ENCODE measurements at regions not wholly inside any gene's neighbourhood (a gene's known extent, or its start where the extent isn't known, plus 50 kb on each side); places are given as distances from the start of the nearest gene placed in this dataset.

- no peak overlapping the region for H3K4me3 ChIP-seq
- DNase-seq (no peak), FAIRE-seq (no peak), ATAC-seq (peak in 1 of 4 donors; percentile 61)
- H3K9me3 ChIP-seq: no peaks in the 10 kb centered on the region
- intact Hi-C loops (cut with DNase I): no loop called here
- no peak for TF ChIP-seq CTCF (IDR thresholded peaks at IDR 0.05)
- no peak overlapping the region for H3K27ac ChIP-seq
- 17 to 26% methylated on average over 6 of the region's 6 CpGs for WGBS, 2 donors
- no peaks in the 10 kb centered on the region for H3K27me3 ChIP-seq
- no peaks in the 10 kb centered on the region for H3K4me1 ChIP-seq
- H3K36me3 ChIP-seq: no peaks in the 10 kb centered on the region
Observed at GRCh38 chr10:36650274-36650673, 475.1 kb upstream of the ANKRD30A start.

DNA sequence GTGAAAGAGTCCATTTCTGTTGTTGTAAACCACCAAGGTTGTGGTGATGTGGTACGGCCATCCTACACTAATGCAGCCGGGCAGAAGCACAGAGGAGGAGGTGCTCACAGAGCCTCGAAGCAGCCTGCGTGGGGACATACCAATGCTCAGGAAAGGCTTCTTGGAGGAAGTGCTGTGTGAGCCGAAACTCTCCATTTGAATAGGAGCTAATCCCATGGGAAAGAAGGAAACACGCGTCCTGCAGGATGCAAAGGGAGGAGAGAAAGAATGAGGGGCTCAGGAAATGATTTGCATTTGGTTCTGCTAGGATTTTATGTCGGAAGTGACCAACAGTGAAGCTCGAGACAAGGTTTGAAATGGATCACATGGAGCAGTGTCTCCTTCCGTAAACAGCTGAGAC is 477.9 kb upstream of the ANKRD30A start:
- intact Hi-C loops (cut with DNase I): no loop called here
- WGBS, 2 donors: 72 to 81% methylated on average over 10 of the region's 10 CpGs
- FAIRE-seq (no peak), ATAC-seq (no peak), DNase-seq (no peak)
- no peaks in the 10 kb centered on the region for H3K9me3 ChIP-seq
- H3K4me1 ChIP-seq: no peaks in the 10 kb centered on the region
- no peaks in the 10 kb centered on the region for H3K36me3 ChIP-seq
- H3K27me3 ChIP-seq: no peaks in the 10 kb centered on the region
- TF ChIP-seq CTCF (IDR thresholded peaks at IDR 0.05): no peak
- H3K27ac ChIP-seq: no peak overlapping the region
- H3K4me3 ChIP-seq: no peak overlapping the region

DNA sequence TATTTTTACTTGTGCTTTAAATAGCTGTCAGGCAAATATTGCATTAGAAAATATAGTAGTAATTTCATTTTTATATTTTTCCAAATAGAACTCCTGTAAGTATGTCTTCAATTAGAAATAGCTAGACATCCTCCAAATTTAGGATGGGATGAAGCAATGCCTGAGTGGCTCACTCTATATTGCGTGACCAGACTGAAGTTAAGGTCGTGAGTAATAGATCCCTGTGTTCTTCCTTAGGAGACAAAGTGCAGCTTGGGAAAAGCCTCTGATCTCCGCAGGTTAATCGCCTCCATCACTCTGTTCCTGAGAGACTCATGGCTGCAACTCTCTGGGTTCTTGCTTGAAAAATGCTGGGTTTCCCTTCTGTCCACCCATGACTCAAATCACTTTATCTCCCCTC is 484.8 kb upstream of the ANKRD30A start:
- DNase-seq (no peak), ATAC-seq (no peak), FAIRE-seq (no peak)
- 67 to 68% methylated on average over 4 of the region's 4 CpGs for WGBS, 2 donors
- Histone ChIP-seq H3K27me3 (no peaks in the 10 kb centered on the region), H3K36me3 (no peaks in the 10 kb centered on the region), H3K4me3 (no peak overlapping the region), H3K4me1 (no peaks in the 10 kb centered on the region), H3K9me3 (no peaks in the 10 kb centered on the region), H3K27ac (no peak overlapping the region)
- intact Hi-C loops (cut with DNase I): no loop called here
- TF ChIP-seq CTCF (IDR thresholded peaks at IDR 0.05): no peak

DNA sequence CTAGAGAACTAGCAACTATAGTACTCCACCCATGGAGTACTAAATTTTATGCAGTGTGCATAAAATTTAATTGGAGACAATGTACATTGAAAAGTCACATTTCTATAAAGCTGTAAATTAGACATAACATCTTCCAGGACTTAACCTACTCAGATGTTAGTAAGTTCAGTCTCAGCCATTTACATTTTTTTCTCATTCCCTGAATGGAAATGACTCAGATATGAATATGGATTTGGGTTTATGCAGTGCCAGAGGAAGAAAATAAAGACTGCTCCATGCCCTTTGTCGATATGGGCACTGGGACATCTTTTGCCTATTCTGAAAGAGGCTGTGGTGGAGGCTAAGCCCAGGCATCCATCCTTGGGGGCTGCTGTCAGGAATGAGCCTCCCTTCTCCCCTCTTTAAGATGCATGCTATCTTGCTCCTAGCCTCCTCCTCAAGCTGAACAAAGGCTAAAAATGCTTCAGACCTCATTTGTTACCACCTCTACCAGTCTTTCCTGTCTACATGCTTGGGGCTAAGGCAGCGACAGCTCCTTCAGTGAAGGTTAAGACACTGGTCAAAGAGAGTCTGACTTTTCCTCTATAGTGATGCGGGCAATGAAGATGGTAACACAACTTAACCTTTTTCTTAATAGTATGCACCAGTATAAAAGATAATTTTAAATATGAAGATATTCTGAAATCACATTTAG is 486.8 kb upstream of the ANKRD30A start:
- Histone ChIP-seq H3K4me1 (no peaks in the 10 kb centered on the region), H3K27ac (no peak overlapping the region), H3K36me3 (no peaks in the 10 kb centered on the region), H3K9me3 (no peaks in the 10 kb centered on the region), H3K4me3 (no peak overlapping the region), H3K27me3 (no peaks in the 10 kb centered on the region)
- DNase-seq: no peak
- no peak for TF ChIP-seq CTCF (IDR thresholded peaks at IDR 0.05)
- WGBS, 2 donors: 89 to 96% methylated on average over 3 of the region's 3 CpGs
- FAIRE-seq: no peak
- intact Hi-C loops (cut with DNase I): no loop called here
- ATAC-seq: no peak

DNA sequence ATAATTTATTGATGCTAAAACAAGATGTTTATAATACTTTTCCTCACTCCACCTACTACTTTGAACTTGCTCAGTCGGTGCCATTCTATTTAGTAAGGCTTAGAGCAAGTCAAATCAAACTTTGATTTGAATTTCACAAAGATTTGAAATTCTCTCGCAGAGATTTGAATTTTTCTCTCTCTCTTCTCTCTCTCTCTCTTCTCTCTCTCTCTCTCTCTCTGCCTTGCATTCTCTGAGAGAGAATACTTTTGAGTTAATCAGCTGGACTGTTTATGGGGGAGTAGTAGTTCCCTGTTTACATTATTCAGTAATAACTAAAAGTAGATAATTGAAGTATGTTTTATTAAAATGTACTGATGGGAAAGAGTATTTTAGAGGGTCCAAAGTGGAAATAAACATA is 488.5 kb upstream of the ANKRD30A start:
- FAIRE-seq: no peak
- Histone ChIP-seq H3K36me3 (no peaks in the 10 kb centered on the region), H3K27me3 (no peaks in the 10 kb centered on the region), H3K4me1 (no peaks in the 10 kb centered on the region), H3K4me3 (no peak overlapping the region), H3K9me3 (no peaks in the 10 kb centered on the region), H3K27ac (no peak overlapping the region)
- DNase-seq: no peak
- no peak for ATAC-seq
- WGBS, 2 donors: 57 to 62% methylated on average over 2 of the region's 2 CpGs
- intact Hi-C loops (cut with DNase I): no loop called here
- TF ChIP-seq CTCF (IDR thresholded peaks at IDR 0.05): no peak
